WTC11 (cell line): ENCODE measurements at regions not wholly inside any gene's neighbourhood (a gene's known extent, or its start where the extent isn't known, plus 50 kb on each side); places are given as distances from the start of the nearest gene placed in this dataset.

Source experiments
- ATAC-seq: fragments of 200-7000 bp; cut with Tn5 transposase; 2 replicates; pipeline ENCODE4 v1.10.0; 2021; ENCODE audit warnings: mild to moderate bottlenecking, moderate library complexity
- CTCF ChIA-PET: fragments of 300-600 bp; sonication (Branson Sonifier 250); formaldehyde crosslinking; loops from one replicate; lab custom pipeline; 2021; ENCODE audit warnings: antibody characterized with exemption; lab: Charles Lee
- POLR2A ChIA-PET: fragments of 350-600 bp; sonication (Branson Sonifier 250); formaldehyde crosslinking; loops from one replicate; lab custom pipeline; 2021; ENCODE audit warnings: antibody characterized with exemption; lab: Charles Lee
- DNase-seq: peaks from one replicate; pipeline ENCODE4 v3.0.0; 2021; ENCODE audit warnings: low spot score
- H3K27ac Mint-ChIP-seq: 2 replicates; pipeline ENCODE4 v1.8.0; 2021; ENCODE audit warnings: mixed read lengths
- H3K27me3 Mint-ChIP-seq: 2 replicates; pipeline ENCODE4 v1.8.0; 2021; ENCODE audit warnings: low read depth, mild to moderate bottlenecking, moderate library complexity, mixed read lengths
- H3K36me3 Mint-ChIP-seq: 2 replicates; pipeline ENCODE4 v1.8.0; 2021; ENCODE audit warnings: mixed read lengths
- H3K4me1 Mint-ChIP-seq: 2 replicates; pipeline ENCODE4 v1.8.0; 2022; ENCODE audit warnings: mixed read lengths
- H3K4me3 Mint-ChIP-seq: 2 replicates; pipeline ENCODE4 v1.8.0; 2021; ENCODE audit warnings: mild to moderate bottlenecking, moderate library complexity, mixed read lengths
- H3K9me3 Mint-ChIP-seq: 2 replicates; pipeline ENCODE4 v1.8.0; 2021; ENCODE audit warnings: mixed read lengths
- CREM ChIP-seq: sonication (generic); formaldehyde crosslinking; IDR thresholded peaks from 2 replicates; pipeline ENCODE4 v1.8.1; 2022; ENCODE audit warnings: mild to moderate bottlenecking, missing genetic modification reagents, moderate library complexity
- EMX1 ChIP-seq: fragments of 250-450 bp; sonication (Bioruptor Pico); IDR thresholded peaks from 2 replicates; pipeline ENCODE4 v1.8.0; 2021; ENCODE audit warnings: mild to moderate bottlenecking
- ETV6 ChIP-seq: sonication (generic); formaldehyde crosslinking; IDR thresholded peaks from 2 replicates; pipeline ENCODE4 v1.8.1; 2022; ENCODE audit warnings: mild to moderate bottlenecking, missing genetic modification reagents
- GRHL2 ChIP-seq: fragments of 250-450 bp; sonication (Bioruptor Pico); IDR thresholded peaks from 2 replicates; pipeline ENCODE4 v1.8.0; 2022; ENCODE audit warnings: mild to moderate bottlenecking, moderate library complexity; ENCODE audit not compliant: insufficient replicate concordance, severe bottlenecking
- IRF2 ChIP-seq: sonication (generic); formaldehyde crosslinking; IDR thresholded peaks from 2 replicates; pipeline ENCODE4 v1.8.0; 2022; ENCODE audit warnings: low read depth, missing genetic modification reagents, borderline replicate concordance
- JUN ChIP-seq: sonication (generic); formaldehyde crosslinking; IDR thresholded peaks from 2 replicates; pipeline ENCODE4 v1.8.0; 2023; ENCODE audit warnings: mild to moderate bottlenecking, missing genetic modification reagents
- KAT7 ChIP-seq: sonication (generic); formaldehyde crosslinking; IDR thresholded peaks from 2 replicates; pipeline ENCODE4 v1.8.1; 2023; ENCODE audit warnings: missing genetic modification reagents, mild to moderate bottlenecking, borderline replicate concordance
- NFATC4 ChIP-seq: fragments of 250-450 bp; sonication (Bioruptor Pico); IDR thresholded peaks from 2 replicates; pipeline ENCODE4 v1.9.0; 2021; ENCODE audit warnings: mild to moderate bottlenecking
- PREB ChIP-seq: sonication (generic); formaldehyde crosslinking; IDR thresholded peaks from 2 replicates; pipeline ENCODE4 v1.8.1; 2022; ENCODE audit warnings: mild to moderate bottlenecking, missing genetic modification reagents, moderate library complexity, borderline replicate concordance
- PRRX2 ChIP-seq: fragments of 250-450 bp; sonication (Bioruptor Pico); IDR thresholded peaks from 2 replicates; pipeline ENCODE4 v1.8.0; 2021; ENCODE audit warnings: mild to moderate bottlenecking
- SMAD4 ChIP-seq: sonication (generic); formaldehyde crosslinking; IDR thresholded peaks from 2 replicates; pipeline ENCODE4 v1.8.0; 2022; ENCODE audit warnings: mild to moderate bottlenecking, missing genetic modification reagents
- SOX15 ChIP-seq: fragments of 250-450 bp; sonication (Bioruptor Pico); IDR thresholded peaks from 2 replicates; pipeline ENCODE4 v1.9.0; 2021; ENCODE audit warnings: mild to moderate bottlenecking
- TCF7 ChIP-seq: sonication (generic); formaldehyde crosslinking; IDR thresholded peaks from 2 replicates; pipeline ENCODE4 v1.8.0; 2022; ENCODE audit warnings: mild to moderate bottlenecking, low read depth, missing genetic modification reagents, moderate library complexity
- ZBTB43 ChIP-seq: sonication (generic); formaldehyde crosslinking; IDR thresholded peaks from 2 replicates; pipeline ENCODE4 v1.8.1; 2023; ENCODE audit warnings: mild to moderate bottlenecking, missing genetic modification reagents
- ZNF396 ChIP-seq: fragments of 250-450 bp; sonication (Bioruptor Pico); IDR thresholded peaks from 2 replicates; pipeline ENCODE4 v1.8.0; 2021; ENCODE audit warnings: mild to moderate bottlenecking, moderate library complexity, borderline replicate concordance
- ZNF416 ChIP-seq: fragments of 250-450 bp; sonication (Bioruptor Pico); IDR thresholded peaks from 2 replicates; pipeline ENCODE4 v1.9.0; 2021; ENCODE audit warnings: mild to moderate bottlenecking, inconsistent platforms
- TF ChIP-seq, protein P1 (sequence below): sonication (generic); formaldehyde crosslinking; IDR thresholded peaks from 2 replicates; pipeline ENCODE4 v1.8.1; 2023; ENCODE audit warnings: mild to moderate bottlenecking, missing genetic modification reagents, moderate library complexity
- TF ChIP-seq, protein P2 (sequence below): sonication (generic); formaldehyde crosslinking; IDR thresholded peaks from 2 replicates; pipeline ENCODE4 v1.8.0; 2023; ENCODE audit warnings: missing genetic modification reagents
- TF ChIP-seq, protein P3 (sequence below): sonication (generic); formaldehyde crosslinking; IDR thresholded peaks from 2 replicates; pipeline ENCODE4 v1.8.1; 2023; ENCODE audit warnings: mild to moderate bottlenecking, missing genetic modification reagents, moderate library complexity

- TF ChIP-seq, protein P1, sequence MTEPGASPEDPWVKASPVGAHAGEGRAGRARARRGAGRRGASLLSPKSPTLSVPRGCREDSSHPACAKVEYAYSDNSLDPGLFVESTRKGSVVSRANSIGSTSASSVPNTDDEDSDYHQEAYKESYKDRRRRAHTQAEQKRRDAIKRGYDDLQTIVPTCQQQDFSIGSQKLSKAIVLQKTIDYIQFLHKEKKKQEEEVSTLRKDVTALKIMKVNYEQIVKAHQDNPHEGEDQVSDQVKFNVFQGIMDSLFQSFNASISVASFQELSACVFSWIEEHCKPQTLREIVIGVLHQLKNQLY (CRISPR knock-in tag) = no peak
- no peak for TF ChIP-seq KAT7
Measured at GRCh38 chr12:116465856-116466255, 93.3 kb upstream of the MAP1LC3B2 start (continued).

- Mint-ChIP-seq H3K9me3 (no peaks in the 10 kb centered on the region), H3K27ac (no peak overlapping the region), H3K36me3 (no peaks in the 10 kb centered on the region), H3K4me1 (no peaks in the 10 kb centered on the region), H3K27me3 (no peaks in the 10 kb centered on the region), H3K4me3 (no peak overlapping the region)
- TF ChIP-seq ETV6 (CRISPR knock-in tag) (no peak), SMAD4 (no peak), TCF7 (CRISPR knock-in tag) (no peak), CREM (CRISPR knock-in tag) (no peak), PREB (CRISPR knock-in tag) (no peak), ZNF396 (CRISPR knock-in tag) (no peak), PRRX2 (no peak), EMX1 (CRISPR knock-in tag) (no peak), IRF2 (no peak), ZNF416 (CRISPR knock-in tag) (no peak), ZBTB43 (no peak), GRHL2 (no peak), JUN (CRISPR knock-in tag) (no peak)
- TF ChIP-seq, protein P1 (CRISPR knock-in tag) = no peak
- TF ChIP-seq, protein P2, sequence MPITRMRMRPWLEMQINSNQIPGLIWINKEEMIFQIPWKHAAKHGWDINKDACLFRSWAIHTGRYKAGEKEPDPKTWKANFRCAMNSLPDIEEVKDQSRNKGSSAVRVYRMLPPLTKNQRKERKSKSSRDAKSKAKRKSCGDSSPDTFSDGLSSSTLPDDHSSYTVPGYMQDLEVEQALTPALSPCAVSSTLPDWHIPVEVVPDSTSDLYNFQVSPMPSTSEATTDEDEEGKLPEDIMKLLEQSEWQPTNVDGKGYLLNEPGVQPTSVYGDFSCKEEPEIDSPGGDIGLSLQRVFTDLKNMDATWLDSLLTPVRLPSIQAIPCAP (CRISPR knock-in tag) = no peak
- TF ChIP-seq, protein P3, sequence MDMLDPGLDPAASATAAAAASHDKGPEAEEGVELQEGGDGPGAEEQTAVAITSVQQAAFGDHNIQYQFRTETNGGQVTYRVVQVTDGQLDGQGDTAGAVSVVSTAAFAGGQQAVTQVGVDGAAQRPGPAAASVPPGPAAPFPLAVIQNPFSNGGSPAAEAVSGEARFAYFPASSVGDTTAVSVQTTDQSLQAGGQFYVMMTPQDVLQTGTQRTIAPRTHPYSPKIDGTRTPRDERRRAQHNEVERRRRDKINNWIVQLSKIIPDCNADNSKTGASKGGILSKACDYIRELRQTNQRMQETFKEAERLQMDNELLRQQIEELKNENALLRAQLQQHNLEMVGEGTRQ (CRISPR knock-in tag) = no peak
- ATAC-seq (no peak), DNase-seq (no peak)
- POLR2A ChIA-PET = no interaction called here
- CTCF ChIA-PET = interaction anchor here (0.6 kb wide), 1 partner anchor 144 kb away, joined by 3 read pairs; no protein-coding TSS in a partner anchor
Measured at GRCh38 chr12:116466536-116466935, 92.6 kb upstream of the MAP1LC3B2 start.

DNA sequence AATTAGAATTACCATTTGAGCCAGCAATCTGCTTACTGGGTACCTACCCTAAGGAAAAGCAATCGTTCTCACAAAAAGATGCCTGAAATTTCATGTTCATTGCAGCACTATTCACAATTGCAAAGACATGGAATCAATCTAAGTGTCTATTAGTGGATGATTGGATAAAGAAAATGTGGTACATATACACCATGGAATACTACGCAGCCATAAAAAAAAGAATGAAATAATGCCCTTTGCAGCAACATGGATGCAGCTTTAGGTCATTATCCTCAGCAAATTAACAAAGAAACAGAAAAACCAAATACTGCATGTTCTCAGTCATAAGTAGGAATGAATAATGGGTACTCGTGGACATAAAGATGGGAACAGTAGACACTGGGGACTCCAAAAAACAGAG, 89.8 kb upstream of the MAP1LC3B2 start:
- Mint-ChIP-seq H3K36me3 (no peaks in the 10 kb centered on the region), H3K4me3 (no peak overlapping the region), H3K9me3 (peaks cover 11% of the 10 kb centered on the region), H3K27ac (no peak overlapping the region), H3K4me1 (no peaks in the 10 kb centered on the region), H3K27me3 (no peaks in the 10 kb centered on the region)
- ATAC-seq = no peak
- POLR2A ChIA-PET = no interaction called here
- DNase-seq = no peak
- CTCF ChIA-PET = no interaction called here
- no peak for TF ChIP-seq SOX15
- no peak for TF ChIP-seq NFATC4 (CRISPR knock-in tag)
